ENCODE measurements at regions not wholly inside any gene's neighbourhood (a gene's known extent, or its start where the extent isn't known, plus 50 kb on each side); places are given as distances from the start of the nearest gene placed in this dataset.

DNA sequence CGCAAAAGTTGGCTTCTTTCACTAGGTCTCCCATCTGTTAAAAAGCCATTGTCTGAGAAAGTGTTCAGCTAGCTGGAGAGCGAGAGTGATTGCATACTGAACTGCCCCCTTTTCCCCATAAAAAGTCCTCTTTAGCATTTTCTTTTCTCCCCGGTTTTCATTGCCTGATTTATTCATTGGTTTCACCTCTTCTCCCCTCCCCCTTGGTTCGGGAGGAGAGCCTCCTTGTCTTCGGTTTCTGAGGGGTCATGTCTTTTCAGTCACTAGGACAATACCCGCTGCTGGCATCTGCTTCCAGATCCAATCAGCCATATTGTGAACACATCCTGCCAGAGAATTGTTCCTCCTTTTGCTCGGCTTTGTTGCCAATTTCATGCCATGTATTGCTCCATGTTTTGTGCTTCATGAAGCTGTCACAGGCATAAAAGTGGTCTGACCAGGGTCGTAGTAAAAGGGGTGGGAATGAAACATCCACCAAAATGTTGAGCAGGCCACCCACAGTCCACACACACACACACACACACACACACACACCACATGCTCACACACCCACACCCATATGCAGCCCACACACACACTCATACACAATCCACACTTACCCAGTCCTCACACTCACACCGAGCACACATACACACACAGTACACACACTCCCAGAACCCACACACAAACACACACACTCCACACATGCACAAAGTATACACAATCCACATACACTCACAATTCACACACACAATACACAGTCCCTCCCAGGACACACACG, 136.0 kb downstream of the NKX6-1 start:
- H3K4me1 ChIP-seq: no peaks in the 10 kb centered on the region
- intact Hi-C loops (cut with DNase I): no loop called here
- H3K9me3 ChIP-seq: peaks cover 3% of the 10 kb centered on the region
- H3K4me3 ChIP-seq: no peak overlapping the region
- 37 to 40% (median 38%) methylated on average over 10 of the region's 10 CpGs for WGBS, 3 donors
- ATAC-seq (no peak), DNase-seq (no peak)
- no peaks in the 10 kb centered on the region for H3K36me3 ChIP-seq (ENCODE audit: insufficient read depth in 1 of 2, low read depth in 1 of 2)
- no peak overlapping the region for H3K27ac ChIP-seq
- TF ChIP-seq, protein P1, sequence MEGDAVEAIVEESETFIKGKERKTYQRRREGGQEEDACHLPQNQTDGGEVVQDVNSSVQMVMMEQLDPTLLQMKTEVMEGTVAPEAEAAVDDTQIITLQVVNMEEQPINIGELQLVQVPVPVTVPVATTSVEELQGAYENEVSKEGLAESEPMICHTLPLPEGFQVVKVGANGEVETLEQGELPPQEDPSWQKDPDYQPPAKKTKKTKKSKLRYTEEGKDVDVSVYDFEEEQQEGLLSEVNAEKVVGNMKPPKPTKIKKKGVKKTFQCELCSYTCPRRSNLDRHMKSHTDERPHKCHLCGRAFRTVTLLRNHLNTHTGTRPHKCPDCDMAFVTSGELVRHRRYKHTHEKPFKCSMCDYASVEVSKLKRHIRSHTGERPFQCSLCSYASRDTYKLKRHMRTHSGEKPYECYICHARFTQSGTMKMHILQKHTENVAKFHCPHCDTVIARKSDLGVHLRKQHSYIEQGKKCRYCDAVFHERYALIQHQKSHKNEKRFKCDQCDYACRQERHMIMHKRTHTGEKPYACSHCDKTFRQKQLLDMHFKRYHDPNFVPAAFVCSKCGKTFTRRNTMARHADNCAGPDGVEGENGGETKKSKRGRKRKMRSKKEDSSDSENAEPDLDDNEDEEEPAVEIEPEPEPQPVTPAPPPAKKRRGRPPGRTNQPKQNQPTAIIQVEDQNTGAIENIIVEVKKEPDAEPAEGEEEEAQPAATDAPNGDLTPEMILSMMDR (IDR thresholded peaks at IDR 0.05): no peak
- no peaks in the 10 kb centered on the region for H3K27me3 ChIP-seq (ENCODE audit: insufficient read depth in 3 of 3, low read length in 2 of 3)

DNA sequence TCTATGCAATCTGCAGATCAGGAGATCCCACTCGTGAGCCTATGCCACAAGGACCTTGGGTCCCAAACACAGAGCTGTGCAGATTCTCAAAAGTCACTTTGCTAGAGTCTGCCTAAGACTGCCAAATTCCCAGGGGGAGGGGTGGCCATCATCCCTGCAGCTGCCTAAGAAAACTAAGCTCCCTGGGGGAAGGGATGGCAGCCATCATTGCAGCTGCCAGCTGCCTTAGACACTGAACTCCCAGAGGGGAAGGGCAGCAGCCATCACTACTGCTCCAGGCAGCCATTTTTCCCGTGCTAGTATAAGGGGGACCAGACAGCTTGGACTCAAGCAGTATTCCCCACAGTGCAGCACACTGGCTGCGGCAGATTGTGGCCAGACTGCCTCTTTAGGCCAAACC, 156.9 kb downstream of the NKX6-1 start:
- ATAC-seq (no peak), DNase-seq (no peak)
- 68 to 77% (median 72%) methylated on average over 3 of the region's 3 CpGs for WGBS, 3 donors
- H3K36me3 ChIP-seq (ENCODE audit: insufficient read depth in 1 of 2, low read depth in 1 of 2): no peaks in the 10 kb centered on the region
- H3K27me3 ChIP-seq (ENCODE audit: insufficient read depth in 3 of 3, low read length in 2 of 3): peaks cover 0 to 3% (median 0%) of the 10 kb centered on the region in 3 donors
- no peaks in the 10 kb centered on the region for H3K4me1 ChIP-seq
- TF ChIP-seq, protein P1 (IDR thresholded peaks at IDR 0.05): no peak
- no peak overlapping the region for H3K4me3 ChIP-seq
- H3K9me3 ChIP-seq: no peaks in the 10 kb centered on the region
- no peak overlapping the region for H3K27ac ChIP-seq
- intact Hi-C loops (cut with DNase I): no loop called here

DNA sequence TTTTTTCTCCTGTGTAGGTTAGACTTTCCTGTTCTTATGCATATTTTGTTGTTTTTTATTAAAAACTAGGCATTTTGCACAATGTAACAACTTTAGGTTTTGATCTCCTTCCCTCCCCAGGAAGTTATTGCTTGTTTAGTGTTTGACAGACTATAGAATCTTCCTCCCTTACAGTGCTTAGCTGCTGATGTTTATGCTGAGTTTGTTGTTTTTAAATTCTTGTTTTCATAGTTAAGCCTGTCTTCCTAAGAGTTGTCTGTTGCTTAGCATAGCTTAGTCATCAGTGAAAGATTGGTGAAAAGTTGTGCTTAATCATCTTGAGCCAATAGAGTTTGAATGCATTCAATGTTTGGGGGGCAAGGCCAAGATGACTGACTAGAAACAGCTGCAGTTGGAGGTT, 157.5 kb downstream of the NKX6-1 start:
- DNase-seq (no peak), ATAC-seq (no peak)
- no peak overlapping the region for H3K4me3 ChIP-seq
- peaks cover 0 to 3% (median 0%) of the 10 kb centered on the region in 3 donors for H3K27me3 ChIP-seq (ENCODE audit: insufficient read depth in 3 of 3, low read length in 2 of 3)
- H3K36me3 ChIP-seq (ENCODE audit: insufficient read depth in 1 of 2, low read depth in 1 of 2): no peaks in the 10 kb centered on the region
- TF ChIP-seq, protein P1 (IDR thresholded peaks at IDR 0.05): no peak
- no peaks in the 10 kb centered on the region for H3K4me1 ChIP-seq
- intact Hi-C loops (cut with DNase I): no loop called here
- no peaks in the 10 kb centered on the region for H3K9me3 ChIP-seq
- no peak overlapping the region for H3K27ac ChIP-seq

DNA sequence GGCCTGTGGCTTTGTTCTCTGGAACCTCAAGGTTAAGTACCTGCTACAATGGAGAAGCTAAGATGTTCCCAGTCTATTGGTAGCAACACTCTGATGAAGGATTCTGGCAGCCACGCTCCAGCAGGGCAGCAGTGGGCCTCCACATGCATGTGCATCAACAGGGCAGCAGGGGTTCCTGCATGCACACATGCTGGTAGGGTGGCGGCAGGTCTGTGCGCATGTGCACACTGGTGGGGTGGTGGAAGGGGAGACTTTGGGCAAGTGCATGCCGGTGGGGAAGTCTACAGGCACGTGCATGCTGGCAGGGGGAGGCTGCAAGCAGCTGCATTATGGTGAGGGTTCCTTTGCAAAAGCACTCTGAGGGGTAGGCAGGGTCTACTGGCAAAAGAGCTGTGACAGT, 160.7 kb downstream of the NKX6-1 start:
- Histone ChIP-seq H3K9me3 (no peaks in the 10 kb centered on the region), H3K4me1 (no peaks in the 10 kb centered on the region), H3K27ac (no peak overlapping the region), H3K27me3 (ENCODE audit: insufficient read depth in 3 of 3, low read length in 2 of 3) (peaks cover 0 to 3% (median 0%) of the 10 kb centered on the region in 3 donors), H3K4me3 (no peak overlapping the region), H3K36me3 (ENCODE audit: insufficient read depth in 1 of 2, low read depth in 1 of 2) (no peaks in the 10 kb centered on the region)
- ATAC-seq: no peak
- TF ChIP-seq, protein P1 (IDR thresholded peaks at IDR 0.05): no peak
- WGBS, 3 donors: 76 to 81% (median 79%) methylated on average over 5 of the region's 5 CpGs
- DNase-seq: no peak
- intact Hi-C loops (cut with DNase I): no loop called here

Data from psoas muscle (tissue), 7 donors.